ENCODE measurements at regions not wholly inside any gene's neighbourhood (a gene's known extent, or its start where the extent isn't known, plus 50 kb on each side); places are given as distances from the start of the nearest gene placed in this dataset.

DNA sequence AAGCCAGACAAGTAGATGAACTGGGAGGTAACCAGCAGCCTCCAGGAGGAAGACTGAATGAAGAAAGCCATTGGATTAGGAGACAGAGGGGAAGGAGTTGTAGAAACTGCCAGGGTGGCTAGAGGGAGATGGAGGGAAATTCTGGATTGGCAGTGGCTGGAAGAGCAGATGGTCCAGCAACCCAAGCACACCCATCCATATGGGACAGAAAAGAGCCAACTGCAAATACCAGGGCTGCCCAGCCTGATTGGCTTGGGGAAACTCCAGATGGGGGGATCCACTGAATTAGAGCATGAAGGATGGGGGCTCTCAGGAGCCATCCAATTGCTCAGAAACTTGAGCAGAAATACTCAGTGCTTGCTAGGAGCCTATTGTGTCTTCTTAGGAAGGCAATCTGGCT is 173.5 kb upstream of the EPB41L3 start:
- TF ChIP-seq CBX3 (IDR thresholded peaks at IDR 0.05; ENCODE audit: low read depth) (no peak), CEBPB (IDR thresholded peaks at IDR 0.05; ENCODE audit: low read depth) (no peak), RAD21 (IDR thresholded peaks at IDR 0.05; ENCODE audit: low read depth) (no peak), JUND (IDR thresholded peaks at IDR 0.05) (no peak), EZH2phosphoT487 (IDR thresholded peaks at IDR 0.05; ENCODE audit: borderline replicate concordance) (no peak), YY1 (IDR thresholded peaks at IDR 0.05; ENCODE audit: extremely low read depth, insufficient replicate concordance, low read depth, low read length) (no peak), SP1 (IDR thresholded peaks at IDR 0.05; ENCODE audit: low read depth) (no peak)
- TF ChIP-seq, protein P1, sequence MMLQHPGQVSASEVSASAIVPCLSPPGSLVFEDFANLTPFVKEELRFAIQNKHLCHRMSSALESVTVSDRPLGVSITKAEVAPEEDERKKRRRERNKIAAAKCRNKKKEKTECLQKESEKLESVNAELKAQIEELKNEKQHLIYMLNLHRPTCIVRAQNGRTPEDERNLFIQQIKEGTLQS (IDR thresholded peaks at IDR 0.05), result no peak
- TF ChIP-seq, protein P2, sequence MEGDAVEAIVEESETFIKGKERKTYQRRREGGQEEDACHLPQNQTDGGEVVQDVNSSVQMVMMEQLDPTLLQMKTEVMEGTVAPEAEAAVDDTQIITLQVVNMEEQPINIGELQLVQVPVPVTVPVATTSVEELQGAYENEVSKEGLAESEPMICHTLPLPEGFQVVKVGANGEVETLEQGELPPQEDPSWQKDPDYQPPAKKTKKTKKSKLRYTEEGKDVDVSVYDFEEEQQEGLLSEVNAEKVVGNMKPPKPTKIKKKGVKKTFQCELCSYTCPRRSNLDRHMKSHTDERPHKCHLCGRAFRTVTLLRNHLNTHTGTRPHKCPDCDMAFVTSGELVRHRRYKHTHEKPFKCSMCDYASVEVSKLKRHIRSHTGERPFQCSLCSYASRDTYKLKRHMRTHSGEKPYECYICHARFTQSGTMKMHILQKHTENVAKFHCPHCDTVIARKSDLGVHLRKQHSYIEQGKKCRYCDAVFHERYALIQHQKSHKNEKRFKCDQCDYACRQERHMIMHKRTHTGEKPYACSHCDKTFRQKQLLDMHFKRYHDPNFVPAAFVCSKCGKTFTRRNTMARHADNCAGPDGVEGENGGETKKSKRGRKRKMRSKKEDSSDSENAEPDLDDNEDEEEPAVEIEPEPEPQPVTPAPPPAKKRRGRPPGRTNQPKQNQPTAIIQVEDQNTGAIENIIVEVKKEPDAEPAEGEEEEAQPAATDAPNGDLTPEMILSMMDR (IDR thresholded peaks at IDR 0.05 in 2 of 3, conservative IDR thresholded peaks at IDR 0.05 in 1 of 3; ENCODE audit: borderline replicate concordance in 1 of 3, insufficient read depth in 1 of 3, low read depth in 2 of 3, low read length in 2 of 3), result no peak
- TF ChIP-seq, protein P3, sequence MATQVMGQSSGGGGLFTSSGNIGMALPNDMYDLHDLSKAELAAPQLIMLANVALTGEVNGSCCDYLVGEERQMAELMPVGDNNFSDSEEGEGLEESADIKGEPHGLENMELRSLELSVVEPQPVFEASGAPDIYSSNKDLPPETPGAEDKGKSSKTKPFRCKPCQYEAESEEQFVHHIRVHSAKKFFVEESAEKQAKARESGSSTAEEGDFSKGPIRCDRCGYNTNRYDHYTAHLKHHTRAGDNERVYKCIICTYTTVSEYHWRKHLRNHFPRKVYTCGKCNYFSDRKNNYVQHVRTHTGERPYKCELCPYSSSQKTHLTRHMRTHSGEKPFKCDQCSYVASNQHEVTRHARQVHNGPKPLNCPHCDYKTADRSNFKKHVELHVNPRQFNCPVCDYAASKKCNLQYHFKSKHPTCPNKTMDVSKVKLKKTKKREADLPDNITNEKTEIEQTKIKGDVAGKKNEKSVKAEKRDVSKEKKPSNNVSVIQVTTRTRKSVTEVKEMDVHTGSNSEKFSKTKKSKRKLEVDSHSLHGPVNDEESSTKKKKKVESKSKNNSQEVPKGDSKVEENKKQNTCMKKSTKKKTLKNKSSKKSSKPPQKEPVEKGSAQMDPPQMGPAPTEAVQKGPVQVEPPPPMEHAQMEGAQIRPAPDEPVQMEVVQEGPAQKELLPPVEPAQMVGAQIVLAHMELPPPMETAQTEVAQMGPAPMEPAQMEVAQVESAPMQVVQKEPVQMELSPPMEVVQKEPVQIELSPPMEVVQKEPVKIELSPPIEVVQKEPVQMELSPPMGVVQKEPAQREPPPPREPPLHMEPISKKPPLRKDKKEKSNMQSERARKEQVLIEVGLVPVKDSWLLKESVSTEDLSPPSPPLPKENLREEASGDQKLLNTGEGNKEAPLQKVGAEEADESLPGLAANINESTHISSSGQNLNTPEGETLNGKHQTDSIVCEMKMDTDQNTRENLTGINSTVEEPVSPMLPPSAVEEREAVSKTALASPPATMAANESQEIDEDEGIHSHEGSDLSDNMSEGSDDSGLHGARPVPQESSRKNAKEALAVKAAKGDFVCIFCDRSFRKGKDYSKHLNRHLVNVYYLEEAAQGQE (IDR thresholded peaks at IDR 0.05; ENCODE audit: low read depth), result no peak
- H3K9me3 ChIP-seq (ENCODE audit: control insufficient read depth in 1 of 2, insufficient read depth in 1 of 2, low read depth in 1 of 2, low read length in 2 of 2), result peaks cover 13 to 28% of the 10 kb centered on the region in 2 experiments; a peak in 3 of 4 replicates

More for the DNA sequence above, 173.5 kb upstream of the EPB41L3 start:
- Histone ChIP-seq H3K36me3 (ENCODE audit: control insufficient read depth in 1 of 2, insufficient read depth in 2 of 2, low read length in 2 of 2) (no peaks in the 10 kb centered on the region), H2AFZ (ENCODE audit: low read depth, low read length, poor library complexity, severe bottlenecking) (no peak overlapping the region), H4K20me1 (ENCODE audit: insufficient read depth) (no peaks in the 10 kb centered on the region), H3K79me2 (ENCODE audit: insufficient read depth, low read length) (no peaks in the 10 kb centered on the region), H3K9ac (ENCODE audit: low read length) (no peak overlapping the region), H3K27me3 (ENCODE audit: insufficient read depth, low read length) (no peaks in the 10 kb centered on the region), H3K4me1 (ENCODE audit: control insufficient read depth in 1 of 2, insufficient read depth in 2 of 2, low read length in 2 of 2) (no peaks in the 10 kb centered on the region), H3K9me2 (ENCODE audit: insufficient read depth) (no peaks in the 10 kb centered on the region), H3K4me3 (replicated peaks in 1 of 2; ENCODE audit: low read depth in 1 of 2, low read length in 2 of 2) (no peak overlapping the region), H3K4me2 (ENCODE audit: low read length) (no peak overlapping the region), H3K27ac (ENCODE audit: low read depth, low read length) (no peak overlapping the region)
- DNase-seq (ENCODE audit: low read depth, low spot score) (no peak), ATAC-seq (no peak)
- POLR2A ChIA-PET, result no interaction called here
- intact Hi-C loops (cut with micrococcal nuclease), result no loop called here
- CTCF ChIA-PET, result no interaction called here
- no TSS peak for BruUV-seq (replicated peaks)
- RAD21 ChIA-PET (ENCODE audit: low non-redundant PET in 1 of 2, low total read pairs in 2 of 2, uncharacterized antibody in 2 of 2, unreplicated experiment in 2 of 2), result no interaction called here
